Chondrocyte (in vitro differentiated cells): ENCODE measurements at regions not wholly inside any gene's neighbourhood (a gene's known extent, or its start where the extent isn't known, plus 50 kb on each side); places are given as distances from the start of the nearest gene placed in this dataset.

Experiments used
- DNase-seq: peaks from one replicate; pipeline ENCODE4 v3.0.0; 2021; ENCODE audit warnings: mixed read lengths, low spot score
- H3K27ac Mint-ChIP-seq: one replicate; pipeline ENCODE4 v1.8.0; 2021; ENCODE audit warnings: mild to moderate bottlenecking, moderate library complexity, mixed read lengths; ENCODE audit not compliant: unreplicated experiment
- H3K27me3 Mint-ChIP-seq: 2 replicates; pipeline ENCODE4 v1.8.0; 2021; ENCODE audit warnings: low read depth, mixed read lengths
- H3K36me3 Mint-ChIP-seq: 2 replicates; pipeline ENCODE4 v1.8.0; 2021; ENCODE audit warnings: low read depth, mixed read lengths
- H3K4me1 Mint-ChIP-seq: 2 replicates; pipeline ENCODE4 v1.8.0; 2021; ENCODE audit warnings: low read depth, mild to moderate bottlenecking, mixed read lengths
- H3K4me3 Mint-ChIP-seq: one replicate; pipeline ENCODE4 v1.8.0; 2021; ENCODE audit warnings: mild to moderate bottlenecking, moderate library complexity, mixed read lengths; ENCODE audit not compliant: unreplicated experiment
- H3K9me3 Mint-ChIP-seq: 2 replicates; pipeline ENCODE4 v1.8.0; 2021; ENCODE audit warnings: low read depth, mixed read lengths
- TF ChIP-seq, protein P1 (sequence below): fragments of 200-600 bp; sonication (generic); IDR thresholded peaks from 2 replicates; pipeline ENCODE4 v1.5.0; 2021; ENCODE audit warnings: antibody characterized with exemption, mild to moderate bottlenecking, moderate library complexity

DNA sequence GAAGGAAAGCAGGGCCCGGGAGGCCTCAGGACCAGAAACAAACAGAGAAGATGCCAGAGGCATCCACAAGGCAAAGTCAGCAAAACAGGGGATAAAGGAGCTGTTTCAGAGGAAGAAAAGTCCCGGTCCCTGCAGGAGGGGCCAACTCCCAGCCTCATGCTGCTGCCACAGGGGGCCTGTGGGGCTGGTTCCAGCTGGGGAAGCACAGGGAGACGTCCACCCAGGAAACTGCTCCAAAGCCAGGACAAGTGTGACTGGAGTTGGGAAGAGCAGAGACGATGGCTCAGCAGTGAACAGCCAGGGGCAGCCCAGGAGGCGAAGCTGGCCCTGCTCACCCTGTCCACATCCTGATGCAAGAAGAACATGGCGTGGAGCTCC lies 454.4 kb downstream of the BRD1 start:
- Mint-ChIP-seq H3K9me3 (peaks cover 4% of the 10 kb centered on the region), H3K4me3 (no peak overlapping the region), H3K4me1 (peaks cover 15% of the 10 kb centered on the region), H3K27ac (no peak overlapping the region), H3K36me3 (peaks cover 2% of the 10 kb centered on the region), H3K27me3 (no peaks in the 10 kb centered on the region)
- TF ChIP-seq, protein P1, sequence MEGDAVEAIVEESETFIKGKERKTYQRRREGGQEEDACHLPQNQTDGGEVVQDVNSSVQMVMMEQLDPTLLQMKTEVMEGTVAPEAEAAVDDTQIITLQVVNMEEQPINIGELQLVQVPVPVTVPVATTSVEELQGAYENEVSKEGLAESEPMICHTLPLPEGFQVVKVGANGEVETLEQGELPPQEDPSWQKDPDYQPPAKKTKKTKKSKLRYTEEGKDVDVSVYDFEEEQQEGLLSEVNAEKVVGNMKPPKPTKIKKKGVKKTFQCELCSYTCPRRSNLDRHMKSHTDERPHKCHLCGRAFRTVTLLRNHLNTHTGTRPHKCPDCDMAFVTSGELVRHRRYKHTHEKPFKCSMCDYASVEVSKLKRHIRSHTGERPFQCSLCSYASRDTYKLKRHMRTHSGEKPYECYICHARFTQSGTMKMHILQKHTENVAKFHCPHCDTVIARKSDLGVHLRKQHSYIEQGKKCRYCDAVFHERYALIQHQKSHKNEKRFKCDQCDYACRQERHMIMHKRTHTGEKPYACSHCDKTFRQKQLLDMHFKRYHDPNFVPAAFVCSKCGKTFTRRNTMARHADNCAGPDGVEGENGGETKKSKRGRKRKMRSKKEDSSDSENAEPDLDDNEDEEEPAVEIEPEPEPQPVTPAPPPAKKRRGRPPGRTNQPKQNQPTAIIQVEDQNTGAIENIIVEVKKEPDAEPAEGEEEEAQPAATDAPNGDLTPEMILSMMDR = no peak
- peak; percentile 38 for DNase-seq

DNA sequence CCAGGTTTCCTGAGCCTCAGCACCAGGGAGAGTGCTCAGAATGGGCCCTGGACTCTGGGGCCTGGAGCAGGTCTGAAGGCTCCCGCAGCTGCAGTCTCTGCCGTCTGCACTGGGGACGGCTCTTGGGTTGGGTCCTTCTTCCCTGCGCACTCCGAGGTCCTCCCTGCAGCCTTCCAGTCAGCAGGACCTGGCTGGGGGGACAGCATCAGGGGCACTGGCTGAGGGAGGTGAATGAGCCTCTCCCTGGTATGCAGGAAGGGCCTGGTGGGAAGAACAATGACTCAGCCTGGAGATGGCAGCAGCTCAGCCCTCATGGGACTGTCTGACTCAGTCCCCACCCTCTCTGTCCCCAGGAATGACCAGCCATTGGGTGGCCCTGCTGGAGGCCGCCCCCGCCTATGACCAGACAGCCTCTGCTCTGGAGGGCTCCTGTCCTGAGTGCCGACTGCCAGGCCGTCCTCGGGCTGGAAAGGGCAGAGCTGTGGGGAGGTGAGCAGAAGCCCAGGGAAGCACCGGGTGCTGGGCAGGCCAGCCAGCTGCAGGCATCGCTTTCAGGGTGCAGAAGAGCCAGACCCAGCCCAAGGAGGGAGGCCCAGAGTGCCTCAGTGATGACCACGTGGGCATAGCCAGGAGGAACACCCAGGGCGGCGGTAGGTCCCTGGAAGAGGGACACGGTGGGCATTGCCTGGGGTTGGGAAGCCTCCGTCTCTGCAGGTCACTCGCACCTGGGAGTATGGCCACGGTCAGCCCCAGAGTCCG lies 455.0 kb downstream of the BRD1 start:
- Mint-ChIP-seq H3K27me3 (no peaks in the 10 kb centered on the region), H3K4me1 (peaks cover 15% of the 10 kb centered on the region), H3K27ac (peak overlapping the region; percentile 41), H3K4me3 (no peak overlapping the region), H3K36me3 (no peaks in the 10 kb centered on the region), H3K9me3 (peaks cover under 1% of the 10 kb centered on the region)
- peak; percentile 79 for DNase-seq
- TF ChIP-seq, protein P1 = no peak

DNA sequence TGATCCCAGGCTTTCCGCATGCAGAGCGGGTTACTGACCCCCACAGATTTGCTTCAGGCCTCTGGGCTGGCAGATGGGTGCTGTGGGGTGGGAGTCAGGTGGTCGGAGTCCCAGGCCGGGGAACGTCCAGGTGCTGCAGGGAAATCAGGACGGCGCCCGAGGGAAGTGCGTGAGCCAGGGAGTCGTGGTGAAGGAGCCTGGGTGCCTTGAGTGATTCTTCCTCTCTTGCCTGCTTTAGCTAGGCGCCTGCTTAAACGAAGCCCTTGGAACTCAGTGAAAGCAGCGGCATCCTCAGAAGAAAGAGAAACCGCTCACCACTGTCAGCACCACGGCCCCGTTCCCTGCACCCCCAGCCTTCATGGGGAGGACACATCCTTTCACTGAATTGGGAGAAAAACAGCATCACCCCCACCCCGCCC lies 455.6 kb downstream of the BRD1 start:
- no peak overlapping the region for H3K4me3 Mint-ChIP-seq
- no peaks in the 10 kb centered on the region for H3K36me3 Mint-ChIP-seq
- TF ChIP-seq, protein P1 = no peak
- H3K27me3 Mint-ChIP-seq = no peaks in the 10 kb centered on the region
- DNase-seq = peak; percentile 89
- no peaks in the 10 kb centered on the region for H3K9me3 Mint-ChIP-seq
- peaks cover 18% of the 10 kb centered on the region for H3K4me1 Mint-ChIP-seq
- H3K27ac Mint-ChIP-seq = no peak overlapping the region

DNA sequence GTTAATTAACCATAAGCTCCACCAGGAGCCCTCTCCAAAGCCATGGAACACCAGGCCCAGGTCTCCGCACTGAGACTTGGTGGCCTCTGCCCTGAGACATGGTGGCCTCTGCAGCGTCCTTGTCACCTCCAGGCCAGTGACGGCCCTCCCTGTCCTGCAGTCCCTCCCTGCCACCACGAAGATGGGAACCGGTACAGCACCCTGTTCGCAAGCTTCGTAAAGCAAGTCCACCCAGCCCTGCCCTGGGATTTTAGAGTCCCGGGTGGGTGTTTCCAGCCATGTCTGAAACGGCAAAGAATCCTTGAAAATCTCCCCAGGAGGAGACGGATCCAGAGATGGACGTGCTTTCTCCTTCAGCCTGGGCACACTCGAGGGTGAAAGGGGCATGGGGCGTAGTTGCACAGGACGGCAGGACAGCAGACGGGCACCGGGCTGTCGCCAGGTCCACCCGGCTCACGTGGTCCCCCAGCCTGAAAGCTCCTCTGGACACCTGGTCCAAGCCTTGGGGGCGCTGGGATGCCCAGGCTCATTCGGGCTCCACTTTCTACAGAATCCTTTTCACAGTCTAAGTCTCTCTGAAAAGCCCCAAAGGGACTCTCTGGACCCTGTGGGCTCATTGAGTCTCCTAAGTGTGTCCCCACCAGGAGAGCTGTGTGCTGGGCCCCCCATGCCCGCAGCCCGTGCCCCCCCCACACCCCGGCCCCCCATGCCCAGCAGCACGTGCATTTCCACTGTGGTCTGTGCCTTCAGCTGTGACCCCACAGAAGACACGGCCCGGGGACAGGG lies 456.2 kb downstream of the BRD1 start:
- Mint-ChIP-seq H3K27ac (no peak overlapping the region), H3K4me3 (no peak overlapping the region), H3K4me1 (peaks cover 18% of the 10 kb centered on the region), H3K36me3 (no peaks in the 10 kb centered on the region), H3K27me3 (no peaks in the 10 kb centered on the region), H3K9me3 (no peaks in the 10 kb centered on the region)
- TF ChIP-seq, protein P1 = no peak
- DNase-seq = peak; percentile 77

DNA sequence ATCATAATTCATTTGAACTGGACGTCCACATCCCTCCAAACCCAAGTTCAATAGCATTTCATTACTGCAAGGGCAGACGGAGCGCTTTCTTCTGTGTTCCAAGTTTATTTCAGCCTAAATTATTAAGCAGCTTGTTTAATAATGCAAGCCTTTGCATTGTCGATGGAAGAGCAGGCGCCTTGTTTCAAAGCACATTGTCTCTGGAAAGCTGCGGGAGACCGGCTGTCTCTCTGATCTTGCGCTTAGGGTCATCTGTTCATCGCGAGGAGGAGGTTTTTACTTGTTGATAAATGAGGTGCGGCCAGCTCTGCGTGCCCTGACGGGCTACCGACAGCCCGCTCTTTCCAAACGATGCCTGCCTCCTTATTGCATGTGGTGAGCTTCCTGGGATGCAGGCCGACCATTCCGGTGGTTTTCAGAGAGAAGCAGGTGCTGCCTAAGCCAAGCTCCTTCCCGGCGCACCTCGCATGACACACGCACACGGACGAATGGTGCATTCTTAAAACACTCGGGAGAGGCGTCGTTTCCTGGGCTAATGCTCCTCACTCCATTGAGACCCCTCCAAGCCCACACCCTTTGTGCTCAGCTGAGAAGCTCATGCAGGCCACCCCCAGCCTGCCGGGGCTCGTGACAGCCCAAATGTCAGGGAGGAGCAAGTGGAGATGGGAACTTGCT lies 456.9 kb downstream of the BRD1 start:
- peak; percentile 53 for DNase-seq
- Mint-ChIP-seq H3K4me3 (no peak overlapping the region), H3K36me3 (no peaks in the 10 kb centered on the region), H3K4me1 (peaks cover 18% of the 10 kb centered on the region), H3K9me3 (no peaks in the 10 kb centered on the region), H3K27me3 (no peaks in the 10 kb centered on the region), H3K27ac (no peak overlapping the region)
- TF ChIP-seq, protein P1 = no peak
